T1000 (cell line): ENCODE measurements at regions not wholly inside any gene's neighbourhood (a gene's known extent, or its start where the extent isn't known, plus 50 kb on each side); places are given as distances from the start of the nearest gene placed in this dataset.
"Not testable (repeated sequence)": the region's sequence is repeated elsewhere in the genome, so short reads cannot be mapped to it uniquely, and the experiment has no call there.

ENCODE experiments used
- DNase-seq: peaks from one replicate; lab custom pipeline; 2025; ENCODE audit warnings: mixed read lengths; lab: John Stamatoyannopoulos, UW

DNA sequence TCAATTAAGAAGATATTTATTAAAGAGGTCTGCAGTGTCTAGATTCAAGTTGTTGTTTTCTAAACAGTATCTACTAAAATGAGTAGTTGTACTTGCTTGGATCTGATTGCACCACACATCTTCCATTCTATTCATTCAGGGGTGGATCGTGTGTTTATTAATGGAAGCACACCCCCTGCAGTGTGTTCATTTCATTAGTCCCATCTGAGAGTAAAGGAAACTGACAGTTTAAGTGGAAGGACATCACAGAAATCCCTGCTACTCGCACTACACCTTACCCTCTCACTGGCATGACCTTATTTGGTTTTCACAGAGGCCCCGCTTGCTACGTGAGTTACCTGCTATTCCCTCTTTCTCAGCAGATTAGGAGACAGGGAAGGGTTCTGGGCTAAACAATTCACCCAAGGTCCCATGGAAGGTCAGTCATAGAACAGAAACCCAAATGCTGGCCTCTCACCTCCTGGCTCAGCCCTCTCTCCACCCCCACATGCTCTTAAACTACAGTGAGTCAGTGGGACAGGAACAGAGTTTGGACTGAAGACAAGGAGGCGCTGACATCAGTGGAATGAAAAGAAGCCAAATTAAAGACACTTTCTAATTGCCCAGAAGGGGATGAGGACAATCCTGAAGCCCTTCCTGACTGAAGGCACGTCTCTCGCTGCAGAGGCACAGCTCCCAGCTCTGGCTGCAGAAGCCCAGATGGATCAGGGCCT, 369.2 kb upstream of the NRP1 start:
- no peak for DNase-seq

DNA sequence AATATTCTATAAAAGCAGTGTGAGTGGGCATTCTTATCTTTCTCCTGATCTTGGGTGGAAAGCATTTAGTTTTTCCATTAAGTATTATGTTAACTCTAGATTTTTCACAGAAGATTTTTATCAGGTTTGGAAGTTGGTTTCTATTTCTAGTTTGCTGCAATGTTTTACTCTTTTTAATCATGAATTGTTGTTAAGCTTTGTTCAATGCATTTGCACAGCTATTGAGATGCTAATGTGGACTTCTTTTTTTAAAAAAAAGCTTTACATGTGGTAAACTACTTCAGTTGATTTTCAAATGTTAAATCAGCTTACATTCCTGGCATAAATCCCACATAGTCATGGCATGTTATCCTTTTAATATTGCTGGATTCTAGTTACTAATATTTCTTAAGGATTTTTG, 363.6 kb upstream of the NRP1 start:
- DNase-seq: no peak

DNA sequence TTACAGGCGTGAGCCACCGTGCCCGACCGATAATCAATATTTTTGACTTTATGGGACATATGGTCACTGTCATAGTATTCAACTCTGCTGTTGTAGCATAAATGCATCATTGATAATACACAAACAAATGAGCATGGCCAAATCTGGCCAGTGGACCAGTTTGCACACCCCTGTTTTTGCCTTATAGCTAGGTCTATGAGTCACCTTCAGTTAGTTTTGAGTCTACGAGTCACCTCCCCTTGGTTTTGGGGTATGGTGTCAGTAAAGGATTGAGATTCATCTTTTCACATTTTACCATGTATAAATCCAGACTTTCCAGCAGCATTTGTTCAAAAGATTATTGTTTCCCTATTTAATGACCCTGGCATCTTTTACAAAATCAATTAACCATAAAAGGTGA, 362.5 kb upstream of the NRP1 start:
- DNase-seq: no peak

DNA sequence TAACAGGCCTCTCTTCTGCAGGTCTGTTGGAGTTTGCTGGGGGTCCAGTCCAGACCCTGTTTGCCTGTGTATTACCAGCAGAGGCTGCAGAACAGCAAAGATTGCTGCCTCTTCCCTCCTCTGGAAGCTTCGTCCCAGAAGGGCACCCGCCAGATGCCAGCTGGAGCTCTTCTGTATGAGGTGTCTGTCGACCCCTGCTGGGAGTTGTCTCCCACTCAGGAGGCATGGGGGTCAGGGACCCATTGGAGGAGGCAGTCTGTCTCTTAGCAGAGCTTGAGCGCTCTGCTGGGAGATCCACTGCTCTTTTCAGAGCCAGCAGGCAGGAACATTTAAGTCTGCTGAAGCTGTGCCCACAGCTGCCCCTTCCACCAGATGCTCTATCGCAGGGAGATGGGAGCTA, 361.1 kb upstream of the NRP1 start:
- DNase-seq: no peak

DNA sequence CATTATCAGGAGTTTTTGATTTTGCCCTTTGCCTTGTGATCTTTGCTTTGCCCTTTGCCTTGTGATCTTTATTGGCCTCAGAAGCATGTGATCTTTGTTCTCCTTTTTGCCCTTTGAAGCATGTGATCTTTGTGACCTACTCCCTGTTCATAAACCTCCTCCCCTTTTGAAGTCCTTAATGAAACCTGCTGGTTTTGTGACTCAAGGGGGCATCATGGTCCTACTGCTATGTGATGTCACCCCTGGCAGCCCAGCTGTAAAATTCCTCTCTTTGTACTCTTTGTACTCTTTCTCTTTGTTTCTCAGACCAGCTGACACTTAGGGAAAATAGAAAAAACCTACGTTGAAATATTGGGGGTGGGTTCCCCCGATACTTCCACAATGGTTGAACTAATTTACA, 356.1 kb upstream of the NRP1 start:
- not testable (repeated sequence) for DNase-seq

DNA sequence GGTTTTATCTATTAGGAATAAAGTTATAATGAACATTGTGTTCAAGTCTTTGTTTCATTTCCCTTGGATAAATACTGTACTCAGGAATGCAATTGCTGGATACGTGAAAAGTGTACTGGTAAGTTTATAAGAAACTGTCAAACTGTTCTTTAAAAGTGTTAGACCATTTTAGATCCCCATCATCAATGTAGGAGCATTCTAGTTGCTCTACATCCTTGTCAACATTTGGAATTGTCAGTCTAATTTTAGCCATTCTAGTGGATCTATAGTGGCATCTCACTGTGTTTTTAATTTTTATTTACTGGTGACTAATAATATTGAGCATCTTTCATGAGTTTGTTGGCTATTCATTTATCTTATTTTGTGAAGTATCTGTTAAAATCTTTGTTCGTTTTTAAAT, 354.0 kb upstream of the NRP1 start:
- no peak for DNase-seq

DNA sequence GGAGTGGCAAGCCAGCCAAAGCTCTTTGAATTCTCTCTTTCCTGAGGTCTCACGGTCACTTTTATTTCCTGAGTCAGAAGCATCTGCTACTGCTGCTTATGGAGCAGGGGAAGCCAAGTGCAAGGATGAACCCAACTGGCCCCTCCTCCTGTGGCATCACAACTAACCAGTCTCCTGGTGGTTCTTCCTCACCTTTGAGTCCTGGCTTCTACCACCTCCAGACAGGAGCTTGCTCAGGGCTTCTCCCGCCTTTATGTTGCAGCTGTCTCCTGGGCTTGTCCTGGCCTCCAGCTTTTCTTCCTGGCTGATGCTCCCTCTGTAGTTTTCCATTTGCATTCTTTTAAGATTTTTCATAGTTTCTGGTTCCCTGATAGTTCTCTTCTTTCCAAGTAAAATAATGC, 349.7 kb upstream of the NRP1 start:
- no peak for DNase-seq

DNA sequence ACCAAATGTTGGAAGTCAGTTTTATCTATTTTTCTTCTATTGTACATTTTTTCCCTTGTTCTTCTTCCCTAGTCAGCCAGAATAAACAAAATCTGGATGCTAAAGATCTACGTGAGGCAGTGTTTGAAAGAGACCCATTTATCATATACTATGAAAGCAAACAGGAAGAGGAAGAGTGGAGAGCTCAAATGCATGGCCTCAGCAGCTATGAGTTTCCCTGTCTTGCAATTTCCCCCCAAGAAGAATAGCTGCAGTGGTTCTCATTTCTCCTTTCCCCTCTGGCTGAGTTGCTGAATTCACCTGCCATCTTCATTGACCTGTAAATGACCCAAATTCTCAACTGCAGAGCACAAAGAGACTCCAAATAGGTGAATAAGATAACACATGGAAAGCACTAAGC, 347.1 kb upstream of the NRP1 start:
- DNase-seq: no peak

DNA sequence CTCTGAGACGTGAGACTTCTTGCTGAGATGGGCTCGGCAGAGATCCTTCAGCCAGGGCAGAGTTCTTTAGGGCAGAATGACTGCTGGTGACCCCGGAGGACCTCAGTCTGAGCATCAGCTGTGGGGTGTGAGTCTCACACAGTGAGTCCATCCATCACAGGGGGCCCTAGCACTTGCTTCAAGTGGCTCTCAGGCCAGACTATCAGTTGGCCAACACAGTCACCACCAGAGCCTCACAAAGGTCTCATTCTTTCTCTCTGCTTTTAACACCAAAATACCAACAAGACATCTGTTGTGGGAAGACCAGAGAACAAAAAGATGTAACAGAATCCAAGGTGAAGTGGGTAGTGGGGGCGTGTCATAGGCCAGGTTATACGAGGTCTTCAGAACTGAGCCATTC, 345.6 kb upstream of the NRP1 start:
- DNase-seq: no peak

DNA sequence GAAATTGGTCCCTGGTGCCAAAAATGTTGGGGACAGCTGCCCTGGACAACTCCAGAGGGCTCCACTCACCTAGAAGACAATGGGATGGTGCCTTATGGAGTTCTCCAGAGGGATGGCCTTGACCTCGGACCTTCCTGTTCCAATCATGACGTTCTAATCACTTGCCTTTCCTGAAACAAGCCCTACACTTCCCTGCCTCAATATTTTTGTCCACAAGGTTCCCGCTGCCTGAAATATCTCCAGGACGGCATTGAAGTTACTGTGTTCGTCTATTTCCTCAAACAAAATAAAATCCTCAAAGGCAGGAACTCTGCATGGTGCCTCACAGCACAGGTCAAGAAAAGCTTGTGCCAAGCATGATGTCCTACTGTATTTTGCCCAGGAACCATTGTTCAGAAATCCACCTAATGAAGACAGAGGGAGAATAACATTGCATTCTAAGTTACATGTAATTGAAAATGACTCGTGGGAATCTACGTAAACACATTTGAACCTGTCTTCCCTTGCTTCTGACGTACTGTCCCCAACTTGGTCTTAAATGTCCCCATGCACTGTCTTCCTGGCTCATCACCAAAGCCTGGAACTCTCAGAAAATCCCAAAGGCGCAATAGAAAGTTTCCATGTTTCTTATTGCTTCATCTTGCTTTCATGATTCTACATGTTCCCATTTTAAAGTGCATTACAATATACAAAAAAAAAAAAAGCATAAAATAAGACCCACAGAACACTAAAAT, 342.3 kb upstream of the NRP1 start:
- DNase-seq: no peak

DNA sequence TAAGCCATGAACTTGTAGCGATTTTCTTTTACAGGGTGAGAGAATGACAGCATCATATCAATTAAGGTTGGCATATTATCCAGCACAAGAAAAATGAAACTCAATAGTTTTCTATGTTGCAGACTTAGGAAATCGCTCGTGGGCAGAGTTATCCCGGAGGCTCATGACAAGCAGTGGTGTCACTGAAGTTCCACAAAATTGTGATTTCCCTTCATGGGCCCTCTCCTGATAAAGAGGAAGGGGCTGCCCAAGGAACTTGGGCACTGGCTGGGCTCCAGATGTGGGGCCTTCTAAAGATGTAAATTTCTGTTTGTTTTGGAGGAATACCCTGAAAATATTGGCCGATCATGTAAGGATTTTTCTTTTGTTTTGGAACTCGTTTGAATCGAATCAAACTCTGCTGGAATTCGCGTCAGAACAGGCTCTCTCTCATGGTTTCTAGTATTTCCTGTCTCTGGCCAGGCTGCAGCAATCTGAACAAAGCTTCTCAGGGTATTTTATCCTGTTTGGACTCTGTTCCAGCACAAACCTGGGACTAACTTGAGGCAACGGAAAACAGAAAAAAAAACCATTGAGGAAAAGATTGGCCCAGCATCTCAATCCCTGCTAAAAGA, 340.6 kb upstream of the NRP1 start:
- DNase-seq: no peak

DNA sequence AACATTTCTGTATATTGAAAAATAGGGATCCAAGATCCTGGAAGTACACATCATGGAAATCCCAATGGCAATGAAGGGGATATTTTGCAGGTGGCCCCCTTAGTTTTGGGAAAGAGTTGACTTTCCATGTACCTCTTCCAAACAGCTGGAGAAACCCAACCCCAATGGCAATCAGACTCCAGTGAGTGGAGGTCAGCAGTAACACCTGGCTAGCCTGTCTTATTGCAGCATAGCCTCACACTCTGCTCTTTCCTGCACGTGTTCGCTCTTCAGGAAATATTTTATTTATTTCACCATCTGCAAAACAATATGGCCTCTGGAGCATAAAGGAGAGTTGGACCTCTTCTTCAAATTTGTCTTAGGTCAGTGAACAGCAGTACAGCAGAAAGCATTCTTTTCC, 340.0 kb upstream of the NRP1 start:
- DNase-seq: no peak

DNA sequence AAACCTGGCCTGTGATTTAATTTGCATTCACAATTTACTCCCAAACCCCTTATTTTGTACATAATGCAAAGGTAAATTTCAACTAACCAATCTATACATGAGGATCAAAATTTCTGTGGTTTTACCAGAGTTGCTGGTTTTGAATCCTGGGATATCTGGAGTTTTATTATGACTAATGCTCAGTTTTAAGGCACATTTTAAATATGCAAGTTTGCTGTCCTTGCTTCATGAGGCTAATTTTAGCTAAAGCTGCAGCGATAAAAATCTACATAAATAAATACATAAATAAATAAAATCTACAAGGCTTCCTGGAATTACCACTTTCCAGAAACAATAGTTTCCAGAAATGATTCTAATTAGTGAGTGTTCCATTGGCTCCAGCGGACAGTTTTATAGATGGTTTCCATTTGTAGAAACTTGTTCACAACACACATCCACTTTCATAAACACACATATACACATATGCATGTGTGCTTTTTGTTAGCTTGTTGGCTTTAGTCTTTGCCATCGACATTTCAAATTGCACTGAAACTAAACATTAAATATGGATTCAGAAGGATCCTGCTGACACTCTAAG, 339.5 kb upstream of the NRP1 start:
- DNase-seq: no peak

DNA sequence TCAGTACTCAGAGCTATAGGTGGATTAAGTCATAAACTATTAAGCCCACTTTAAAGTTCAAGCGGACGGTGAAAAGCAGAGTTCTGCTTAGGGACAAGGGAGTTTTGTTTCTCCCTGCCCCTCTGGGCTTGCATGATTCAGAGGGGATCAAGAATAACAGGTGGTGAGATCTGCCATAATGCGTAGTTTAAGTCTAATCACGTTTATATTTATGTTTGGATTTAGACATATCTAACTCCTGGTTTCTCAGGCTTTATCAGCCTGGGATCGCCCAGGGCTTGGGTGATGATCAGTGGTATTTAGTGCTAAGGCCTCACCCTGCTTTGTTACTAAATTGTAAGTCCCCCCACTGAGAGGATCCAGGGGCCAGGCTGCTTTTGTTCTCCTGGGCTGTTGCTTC, 335.4 kb upstream of the NRP1 start:
- DNase-seq: no peak

DNA sequence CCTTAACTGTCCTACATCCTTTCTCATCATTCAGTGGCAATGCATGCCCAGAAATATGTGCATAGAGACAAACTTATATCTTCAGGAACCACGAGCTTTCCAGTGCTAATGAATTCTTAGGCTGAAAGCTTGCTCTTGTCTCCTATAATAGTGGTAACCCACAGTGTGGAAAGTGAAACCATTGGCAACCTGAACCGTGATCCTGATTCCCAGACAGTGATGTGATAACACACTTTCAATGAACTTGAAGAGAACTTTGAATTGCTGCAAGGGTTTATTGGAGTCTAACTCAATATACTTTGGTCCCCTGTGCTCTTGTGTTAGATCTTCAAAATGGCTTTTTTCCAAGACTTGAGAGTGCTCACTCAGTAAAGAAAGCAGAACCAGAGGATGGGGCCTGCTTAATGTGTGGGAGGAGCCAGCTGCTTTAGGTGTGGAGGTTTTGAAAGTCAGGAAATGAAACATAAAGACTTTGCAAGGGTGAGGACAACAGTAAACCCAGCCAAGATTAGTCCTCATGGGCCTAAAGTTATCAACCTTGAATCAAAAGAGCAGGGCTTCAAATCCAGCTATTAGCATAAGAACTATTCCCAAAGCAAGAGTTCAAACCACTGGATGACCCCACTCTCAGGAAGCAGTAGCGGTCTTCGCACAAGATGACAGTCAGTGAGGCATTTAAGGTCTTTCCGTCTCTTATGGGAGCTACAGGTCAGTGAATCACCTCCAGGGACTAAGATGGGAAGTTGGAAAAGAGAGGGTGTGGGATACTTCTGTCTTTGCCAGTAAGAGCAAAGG, 332.4 kb upstream of the NRP1 start:
- no peak for DNase-seq

DNA sequence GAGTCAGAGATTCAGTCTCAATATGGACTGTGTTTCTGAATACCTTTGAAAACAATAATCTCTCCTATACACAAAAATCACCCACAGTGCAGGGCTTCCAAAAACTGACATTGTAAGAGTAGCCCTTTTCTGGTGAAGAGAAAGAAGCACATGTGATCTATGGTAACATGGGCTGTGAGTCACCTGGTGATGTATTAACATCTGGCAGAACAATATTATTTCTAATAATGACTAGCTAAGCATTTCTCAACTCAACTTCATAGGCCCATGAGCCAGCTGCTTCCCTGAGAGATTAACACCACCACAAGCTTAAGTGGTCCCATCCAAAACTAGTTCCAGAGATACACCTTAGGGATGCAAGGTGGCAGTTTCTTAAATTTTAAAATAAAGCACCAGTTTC, 331.0 kb upstream of the NRP1 start:
- DNase-seq: no peak

DNA sequence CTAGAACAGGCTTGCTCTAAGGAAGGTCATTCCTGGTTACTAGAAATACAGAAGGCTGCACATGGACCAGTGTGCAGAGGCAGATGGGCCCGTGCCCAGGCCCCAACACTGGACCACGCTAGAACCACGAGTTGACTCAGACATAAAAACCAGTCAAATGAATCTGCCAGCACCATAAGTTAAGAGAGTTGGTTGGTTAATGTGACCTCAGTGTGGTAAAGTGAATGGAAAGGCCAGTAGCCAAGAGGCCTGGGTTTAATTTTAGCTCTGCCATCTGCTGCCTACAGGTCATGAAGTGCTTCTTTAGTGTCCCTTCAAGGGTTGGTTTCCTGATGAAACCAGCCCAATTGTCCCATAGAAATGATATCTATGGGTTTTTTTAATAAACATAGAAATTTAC, 329.6 kb upstream of the NRP1 start:
- no peak for DNase-seq

DNA sequence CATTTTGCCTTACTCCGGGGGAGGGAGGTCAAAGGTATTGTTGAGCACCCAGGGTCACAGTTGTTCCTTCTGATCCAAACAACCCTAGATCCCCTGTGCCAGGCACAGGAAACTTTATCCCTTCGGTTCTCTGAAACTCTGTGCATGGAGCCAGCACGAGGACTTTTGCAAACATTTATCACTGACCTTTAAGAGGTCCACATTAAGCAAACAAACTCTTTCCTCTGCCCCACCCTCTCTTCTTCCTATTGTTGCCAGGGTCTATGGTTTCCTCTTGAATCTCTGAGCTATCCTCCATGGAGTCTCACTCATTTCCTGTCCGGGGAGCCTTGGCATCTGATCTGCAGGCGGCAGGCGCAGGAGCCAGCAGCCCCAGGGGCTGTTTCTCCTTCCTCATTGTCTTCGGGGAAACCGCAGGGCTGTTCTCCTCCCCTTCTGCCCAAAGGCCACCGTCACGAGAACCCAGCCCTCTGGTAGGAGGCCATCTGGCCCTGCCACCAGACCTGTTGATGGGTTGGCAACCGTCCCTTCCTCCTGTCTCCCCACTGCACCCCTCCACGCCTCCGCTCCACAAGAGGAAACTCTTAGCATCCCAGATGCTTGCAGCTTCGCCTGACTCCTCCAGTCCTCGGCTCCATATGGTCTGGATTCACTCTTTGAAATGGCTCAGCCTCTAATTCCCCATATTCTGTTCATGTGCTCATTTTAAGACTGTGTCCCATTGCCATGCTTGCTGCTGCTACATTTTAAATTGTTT, 327.3 kb upstream of the NRP1 start:
- DNase-seq: peak; percentile 100

DNA sequence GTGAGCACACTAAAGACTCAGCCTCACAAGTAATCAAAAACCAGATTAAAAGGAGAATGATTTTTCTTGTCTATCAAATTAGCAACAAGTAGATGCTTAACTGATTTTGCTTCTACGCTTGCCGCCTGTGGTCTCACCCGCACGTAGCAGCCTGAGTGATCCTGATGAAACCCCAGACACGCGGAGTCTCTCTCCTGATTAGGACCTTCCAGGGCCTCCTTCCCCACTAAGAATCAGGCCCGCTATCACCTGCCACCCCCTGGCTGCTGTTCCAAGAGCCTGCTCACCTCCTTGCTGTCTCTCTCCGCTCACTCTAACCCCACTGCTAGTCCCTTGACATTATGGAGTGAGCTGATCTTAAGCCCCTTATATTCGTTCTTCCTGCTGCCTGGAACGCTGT, 325.9 kb upstream of the NRP1 start:
- no peak for DNase-seq

DNA sequence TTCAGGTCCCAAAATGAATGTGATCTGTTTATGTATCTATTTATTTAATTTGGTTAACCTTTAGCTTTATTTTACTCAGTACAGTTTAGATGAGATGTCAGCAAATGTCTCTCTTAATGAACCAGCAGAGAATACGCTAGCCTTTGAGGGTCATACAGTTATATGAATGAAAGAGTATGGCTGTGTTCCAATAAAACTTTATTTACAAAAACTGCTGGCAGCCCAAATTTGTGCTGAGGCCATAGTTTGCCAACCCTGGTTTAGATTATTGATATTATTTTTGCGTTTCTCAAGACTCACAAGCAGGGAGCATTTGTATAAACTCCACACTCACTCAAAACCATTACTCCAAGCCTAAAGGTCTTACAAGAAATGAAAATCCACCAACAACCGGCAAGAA, 323.4 kb upstream of the NRP1 start:
- DNase-seq: no peak

DNA sequence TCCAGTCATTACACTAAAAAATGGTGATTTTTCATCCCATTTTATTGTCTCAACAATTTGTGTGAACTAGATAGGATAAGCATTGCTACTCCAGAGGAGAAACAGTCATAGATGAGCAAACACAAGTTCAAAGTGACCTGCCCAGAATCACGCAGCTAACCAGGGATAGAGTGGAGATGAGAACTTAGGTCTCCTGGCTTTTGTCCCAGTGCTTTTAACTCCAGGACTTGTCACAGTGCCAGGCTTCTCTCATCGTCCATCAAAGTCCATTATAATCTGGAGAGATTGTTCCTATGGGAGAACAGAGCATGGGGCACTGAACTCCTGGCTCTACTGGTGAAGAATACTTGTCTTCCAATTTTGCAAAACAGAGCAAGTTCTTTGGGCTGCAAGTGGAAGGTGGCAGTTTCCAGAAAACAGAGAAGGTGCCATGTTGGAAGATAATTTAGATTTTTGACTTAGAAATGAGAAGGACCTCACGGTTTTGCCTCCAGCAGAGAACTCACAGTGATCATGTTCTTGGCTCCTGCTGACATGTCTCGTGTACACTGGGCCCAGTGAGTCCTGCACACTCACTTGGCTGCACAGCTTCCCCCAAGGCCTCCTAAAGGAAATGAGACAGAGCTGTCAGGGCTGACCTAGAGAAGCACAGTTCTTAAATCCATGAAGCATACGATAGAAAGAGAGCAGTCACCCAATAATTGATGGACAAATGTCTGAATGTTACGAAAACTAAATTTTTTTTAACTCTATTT, 322.9 kb upstream of the NRP1 start:
- DNase-seq: no peak
